NCI-H146 treated with DMSO at 0.1 percent for 48 hours (cell line): ENCODE measurements at regions not wholly inside any gene's neighbourhood (a gene's known extent, or its start where the extent isn't known, plus 50 kb on each side); places are given as distances from the start of the nearest gene placed in this dataset.
A peak's percentile ranks its signal among the peaks of the same experiment; 100 is the strongest.

Source experiments
- DNase-seq: peaks from one replicate; lab custom pipeline; 2025; ENCODE audit not compliant: unreplicated experiment; lab: John Stamatoyannopoulos, UW

GRCh38 chr12:85568395-85569103, 267.7 kb downstream of the RASSF9 start:
- peak; percentile 65 for DNase-seq

- no peak for DNase-seq
These were observed 266.9 kb downstream of the RASSF9 start for GRCh38 chr12:85569261-85569660.

GRCh38 chr12:85572956-85573355, 263.3 kb downstream of the RASSF9 start:
- DNase-seq, result no peak

- no peak for DNase-seq
These were observed 262.5 kb downstream of the RASSF9 start for GRCh38 chr12:85573635-85574214.

GRCh38 chr12:85574291-85574690, 261.9 kb downstream of the RASSF9 start:
- no peak for DNase-seq

- DNase-seq, result peak; percentile 90
These were observed 260.8 kb downstream of the RASSF9 start for GRCh38 chr12:85575120-85576096.

GRCh38 chr12:85580562-85581168, 255.5 kb downstream of the RASSF9 start:
- DNase-seq, result no peak

- DNase-seq, result no peak
These were observed 249.1 kb downstream of the RASSF9 start for GRCh38 chr12:85587158-85587557.

GRCh38 chr12:85588221-85588620, 248.0 kb downstream of the RASSF9 start:
- no peak for DNase-seq

- DNase-seq, result no peak
These were observed 235.4 kb downstream of the RASSF9 start for GRCh38 chr12:85600841-85601240.

- no peak for DNase-seq
These were observed 232.7 kb downstream of the RASSF9 start for GRCh38 chr12:85603556-85603955.

GRCh38 chr12:85606455-85606854, 229.8 kb downstream of the RASSF9 start:
- no peak for DNase-seq

GRCh38 chr12:85609778-85610177, 226.4 kb downstream of the RASSF9 start:
- DNase-seq, result no peak

GRCh38 chr12:85610194-85610593, 226.0 kb downstream of the RASSF9 start:
- no peak for DNase-seq

- no peak for DNase-seq
These were observed 220.0 kb downstream of the RASSF9 start for GRCh38 chr12:85616201-85616600.

GRCh38 chr12:85617307-85618091, 218.7 kb downstream of the RASSF9 start:
- peak; percentile 59 for DNase-seq

GRCh38 chr12:85621041-85621440, 215.2 kb downstream of the RASSF9 start:
- no peak for DNase-seq

- DNase-seq, result no peak
These were observed 212.4 kb downstream of the RASSF9 start for GRCh38 chr12:85623763-85624162.

GRCh38 chr12:85625467-85625866, 210.7 kb downstream of the RASSF9 start:
- no peak for DNase-seq

GRCh38 chr12:85626001-85626783, 210.0 kb downstream of the RASSF9 start:
- no peak for DNase-seq
